WTC11 (cell line): ENCODE measurements at regions not wholly inside any gene's neighbourhood (a gene's known extent, or its start where the extent isn't known, plus 50 kb on each side); places are given as distances from the start of the nearest gene placed in this dataset.

Experiments used
- CTCF ChIP-seq: fragments of 200-600 bp; IDR thresholded peaks from 2 replicates; pipeline ENCODE4 v1.8.0; 2022; ENCODE audit warnings: antibody characterized with exemption
- GTF2I ChIP-seq: fragments of 250-450 bp; sonication (Bioruptor Pico); conservative IDR thresholded peaks from 2 replicates; pipeline ENCODE4 v1.4.0; 2021; ENCODE audit warnings: mild to moderate bottlenecking
- TCF7 ChIP-seq: sonication (generic); formaldehyde crosslinking; IDR thresholded peaks from 2 replicates; pipeline ENCODE4 v1.8.0; 2022; ENCODE audit warnings: mild to moderate bottlenecking, low read depth, missing genetic modification reagents, moderate library complexity
- TF ChIP-seq, protein P1 (sequence below): sonication (generic); formaldehyde crosslinking; IDR thresholded peaks from 2 replicates; pipeline ENCODE4 v1.8.1; 2023; ENCODE audit warnings: mild to moderate bottlenecking, missing genetic modification reagents

- no peak for TF ChIP-seq CTCF
- TF ChIP-seq TCF7 (CRISPR knock-in tag), result no peak
- TF ChIP-seq, protein P1, sequence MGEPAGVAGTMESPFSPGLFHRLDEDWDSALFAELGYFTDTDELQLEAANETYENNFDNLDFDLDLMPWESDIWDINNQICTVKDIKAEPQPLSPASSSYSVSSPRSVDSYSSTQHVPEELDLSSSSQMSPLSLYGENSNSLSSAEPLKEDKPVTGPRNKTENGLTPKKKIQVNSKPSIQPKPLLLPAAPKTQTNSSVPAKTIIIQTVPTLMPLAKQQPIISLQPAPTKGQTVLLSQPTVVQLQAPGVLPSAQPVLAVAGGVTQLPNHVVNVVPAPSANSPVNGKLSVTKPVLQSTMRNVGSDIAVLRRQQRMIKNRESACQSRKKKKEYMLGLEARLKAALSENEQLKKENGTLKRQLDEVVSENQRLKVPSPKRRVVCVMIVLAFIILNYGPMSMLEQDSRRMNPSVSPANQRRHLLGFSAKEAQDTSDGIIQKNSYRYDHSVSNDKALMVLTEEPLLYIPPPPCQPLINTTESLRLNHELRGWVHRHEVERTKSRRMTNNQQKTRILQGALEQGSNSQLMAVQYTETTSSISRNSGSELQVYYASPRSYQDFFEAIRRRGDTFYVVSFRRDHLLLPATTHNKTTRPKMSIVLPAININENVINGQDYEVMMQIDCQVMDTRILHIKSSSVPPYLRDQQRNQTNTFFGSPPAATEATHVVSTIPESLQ (CRISPR knock-in tag), result no peak
- TF ChIP-seq GTF2I (CRISPR knock-in tag), result no peak
These were observed 494.7 kb upstream of the ADGRL2 start for GRCh38 chr1:81305997-81306452.
